Fibroblast of villous mesenchyme (primary cell): ENCODE measurements at regions not wholly inside any gene's neighbourhood (a gene's known extent, or its start where the extent isn't known, plus 50 kb on each side); places are given as distances from the start of the nearest gene placed in this dataset.

ENCODE experiments used
- DNase-seq: peaks from one replicate; pipeline ENCODE4 v3.0.0-alpha.2; 2010; ENCODE audit warnings: low read depth
- H3K4me3 ChIP-seq: 2 replicates; pipeline ENCODE4 v1.5.1; 2011; ENCODE audit warnings: low read depth, mild to moderate bottlenecking, low read length
- TF ChIP-seq, protein P1 (sequence below): IDR thresholded peaks from 2 replicates; pipeline ENCODE4 v1.5.1; 2012; ENCODE audit warnings: low read depth, mild to moderate bottlenecking, low read length; ENCODE audit not compliant: insufficient read depth

DNA sequence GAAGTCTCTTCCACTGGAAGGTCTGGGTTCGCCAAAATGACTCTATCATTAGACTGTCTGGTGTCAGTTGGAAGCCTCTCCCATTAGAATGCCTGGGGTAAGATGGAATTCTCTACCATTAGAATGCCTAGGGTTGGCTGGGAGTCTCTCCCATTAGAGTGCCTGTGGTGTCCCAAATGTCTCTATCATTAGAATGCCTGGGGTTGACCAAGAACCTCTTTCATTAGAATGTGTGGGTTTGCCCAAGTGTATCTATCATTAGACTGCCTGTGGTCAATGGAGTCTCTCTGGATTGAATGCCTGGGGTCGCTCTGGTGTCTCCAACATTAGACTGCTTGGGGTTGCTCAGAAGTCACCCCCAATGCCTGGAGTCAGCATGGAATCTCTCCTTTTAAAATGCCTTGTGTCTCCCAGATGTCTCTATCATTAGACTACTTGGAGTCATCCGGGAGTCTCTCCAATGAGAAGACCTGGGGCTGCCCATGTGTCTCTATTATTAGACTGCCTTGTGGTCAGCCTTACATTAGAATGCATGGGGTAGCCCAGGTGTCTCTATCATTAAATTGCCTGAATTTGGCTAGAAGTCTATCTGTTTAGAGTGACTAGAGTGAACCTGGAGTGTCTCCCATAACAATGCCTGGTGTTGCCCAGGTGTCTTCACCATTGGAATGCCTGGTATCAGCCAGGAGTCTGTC lies 1518.4 kb downstream of the UQCRFS1 start:
- no peak overlapping the region for H3K4me3 ChIP-seq
- DNase-seq, result no peak
- TF ChIP-seq, protein P1, sequence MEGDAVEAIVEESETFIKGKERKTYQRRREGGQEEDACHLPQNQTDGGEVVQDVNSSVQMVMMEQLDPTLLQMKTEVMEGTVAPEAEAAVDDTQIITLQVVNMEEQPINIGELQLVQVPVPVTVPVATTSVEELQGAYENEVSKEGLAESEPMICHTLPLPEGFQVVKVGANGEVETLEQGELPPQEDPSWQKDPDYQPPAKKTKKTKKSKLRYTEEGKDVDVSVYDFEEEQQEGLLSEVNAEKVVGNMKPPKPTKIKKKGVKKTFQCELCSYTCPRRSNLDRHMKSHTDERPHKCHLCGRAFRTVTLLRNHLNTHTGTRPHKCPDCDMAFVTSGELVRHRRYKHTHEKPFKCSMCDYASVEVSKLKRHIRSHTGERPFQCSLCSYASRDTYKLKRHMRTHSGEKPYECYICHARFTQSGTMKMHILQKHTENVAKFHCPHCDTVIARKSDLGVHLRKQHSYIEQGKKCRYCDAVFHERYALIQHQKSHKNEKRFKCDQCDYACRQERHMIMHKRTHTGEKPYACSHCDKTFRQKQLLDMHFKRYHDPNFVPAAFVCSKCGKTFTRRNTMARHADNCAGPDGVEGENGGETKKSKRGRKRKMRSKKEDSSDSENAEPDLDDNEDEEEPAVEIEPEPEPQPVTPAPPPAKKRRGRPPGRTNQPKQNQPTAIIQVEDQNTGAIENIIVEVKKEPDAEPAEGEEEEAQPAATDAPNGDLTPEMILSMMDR, result no peak

DNA sequence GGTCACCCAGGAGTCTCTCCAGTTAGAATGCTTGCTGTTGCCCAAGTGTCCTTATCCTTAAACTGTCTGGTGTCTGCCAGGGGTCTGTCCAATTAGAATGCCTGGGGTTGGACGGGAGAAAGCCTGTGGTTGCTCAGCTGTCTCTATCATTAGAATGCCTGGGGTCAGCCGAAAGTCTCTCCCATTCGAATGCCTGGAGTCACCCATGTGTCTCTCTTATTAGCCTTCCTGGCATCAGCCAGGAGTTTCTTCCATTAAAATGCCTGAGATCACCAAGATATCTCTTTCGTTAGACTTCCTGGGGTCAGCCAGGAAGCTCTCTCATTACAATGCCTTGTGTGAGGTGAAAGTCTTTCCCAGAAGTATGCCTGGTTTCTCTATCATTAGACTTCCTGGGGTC lies 1521.0 kb downstream of the UQCRFS1 start:
- no peak overlapping the region for H3K4me3 ChIP-seq
- TF ChIP-seq, protein P1, result no peak
- DNase-seq, result no peak

DNA sequence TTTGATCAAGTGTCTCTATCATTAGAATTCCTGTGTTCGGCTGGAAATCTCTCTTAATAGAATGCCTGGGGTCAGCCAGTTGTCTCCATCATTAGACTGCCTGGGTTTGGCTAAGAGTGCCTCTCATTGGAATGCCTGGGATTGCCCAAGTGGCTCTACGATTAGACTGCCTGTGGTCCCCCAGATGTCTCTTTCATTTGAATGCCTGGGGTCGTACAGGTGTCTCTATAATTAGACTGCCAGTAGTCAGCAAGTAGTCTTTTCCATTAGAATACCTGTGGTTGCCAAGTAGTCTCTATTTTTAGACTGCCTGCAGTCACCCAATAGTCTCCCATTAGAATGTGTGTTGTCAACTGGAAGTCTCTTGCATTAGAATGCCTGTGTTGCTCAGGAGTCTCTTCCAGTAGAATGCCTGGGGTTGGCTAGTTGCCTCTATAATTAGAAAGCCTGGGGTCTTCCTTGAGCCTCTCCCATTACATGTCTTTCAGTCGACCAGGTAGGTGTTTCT lies 1523.2 kb downstream of the UQCRFS1 start:
- no peak overlapping the region for H3K4me3 ChIP-seq
- DNase-seq, result no peak
- TF ChIP-seq, protein P1, result no peak

DNA sequence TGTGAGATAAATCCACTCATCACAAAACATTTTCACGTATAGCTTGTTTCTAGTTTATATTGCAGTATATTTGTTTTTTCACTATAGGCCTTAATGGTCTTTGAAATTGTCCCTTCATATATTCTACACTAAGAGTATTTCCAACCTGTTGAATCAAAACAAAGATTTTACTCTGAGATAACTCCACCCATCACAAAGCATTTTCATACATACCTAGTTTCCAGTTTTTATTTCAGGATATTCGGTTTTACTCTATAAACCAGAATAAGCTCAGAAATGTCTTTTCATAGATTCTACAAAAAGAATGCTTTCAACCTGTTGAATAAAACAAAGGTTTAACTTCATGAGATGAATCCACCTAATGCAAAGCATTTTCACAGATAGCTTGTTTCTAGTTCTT lies 1528.7 kb downstream of the UQCRFS1 start:
- DNase-seq, result no peak
- H3K4me3 ChIP-seq, result no peak overlapping the region
- TF ChIP-seq, protein P1, result no peak

DNA sequence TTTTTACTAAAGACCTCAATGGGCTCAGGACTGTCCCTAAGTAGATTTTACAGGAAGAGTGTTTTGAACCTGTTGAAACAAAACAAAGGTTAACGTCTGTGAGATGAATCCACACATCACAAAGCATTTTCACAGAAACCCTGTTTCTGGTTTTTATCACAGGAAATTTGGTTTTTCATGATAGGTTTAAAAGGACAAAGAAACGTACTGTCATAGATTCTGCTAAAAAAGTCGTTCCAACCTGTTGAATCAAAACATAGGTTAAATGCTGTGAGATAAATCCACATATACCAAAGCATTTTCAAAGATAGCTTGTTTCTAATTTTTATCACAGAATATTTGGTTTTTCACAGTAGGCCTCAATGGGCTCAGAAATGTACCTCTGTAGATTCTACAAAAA lies 1531.0 kb downstream of the UQCRFS1 start:
- no peak overlapping the region for H3K4me3 ChIP-seq
- DNase-seq, result no peak
- TF ChIP-seq, protein P1, result no peak

DNA sequence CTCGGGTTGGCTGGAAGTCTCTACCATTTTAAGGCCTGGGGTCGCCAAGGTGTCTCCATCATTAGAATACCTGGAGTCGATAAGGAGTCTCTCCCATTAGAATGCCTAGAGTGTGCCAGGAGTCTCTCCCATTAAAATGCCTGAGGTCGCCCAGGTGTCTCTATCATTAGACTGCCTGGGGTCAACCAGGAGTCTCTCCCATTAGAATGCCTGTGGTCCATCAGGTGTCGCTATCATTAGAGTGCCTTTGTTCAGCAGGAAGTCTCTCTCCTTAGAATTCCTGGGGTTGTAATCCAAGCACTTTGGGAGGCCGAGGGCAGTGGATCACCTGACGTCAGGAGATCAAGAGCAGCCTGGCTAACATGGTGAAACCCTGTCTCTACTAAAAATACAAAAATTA lies 1533.0 kb downstream of the UQCRFS1 start:
- H3K4me3 ChIP-seq, result no peak overlapping the region
- TF ChIP-seq, protein P1, result no peak
- DNase-seq, result no peak

DNA sequence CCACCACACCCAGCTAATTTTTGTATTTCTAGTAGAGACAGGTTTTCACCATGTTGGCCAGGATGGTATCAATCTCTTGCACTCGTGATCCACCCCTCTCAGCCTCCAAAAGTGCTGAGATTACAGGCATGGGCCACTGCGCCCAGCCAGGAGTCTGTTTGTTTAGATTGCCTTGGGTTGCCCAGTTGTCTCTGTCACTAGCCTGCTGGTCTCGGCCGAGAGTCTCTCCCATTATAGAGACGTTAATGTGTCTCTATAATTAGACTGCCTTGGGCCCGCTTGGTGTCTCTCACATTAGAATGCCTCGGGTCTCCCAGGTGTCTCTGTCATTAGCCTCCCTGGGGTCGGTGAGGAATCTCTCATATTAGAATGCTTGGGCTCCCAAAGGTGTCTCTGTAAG lies 1533.6 kb downstream of the UQCRFS1 start:
- no peak overlapping the region for H3K4me3 ChIP-seq
- DNase-seq, result no peak
- TF ChIP-seq, protein P1, result no peak
